H1 (cell line): ENCODE measurements at regions not wholly inside any gene's neighbourhood (a gene's known extent, or its start where the extent isn't known, plus 50 kb on each side); places are given as distances from the start of the nearest gene placed in this dataset.

ENCODE experiments used
- SIN3A ChIP-seq, 2 experiments: IDR thresholded peaks in 1 of 2; conservative IDR thresholded peaks in 1 of 2; 2 replicates each; pipeline ENCODE4 v1.6.1; 2011 to 2012; ENCODE audit warnings: low read length in 2 of 2, improper control_type of control experiment in 1 of 2, low read depth in 1 of 2, mild to moderate bottlenecking in 1 of 2
- TF ChIP-seq, protein P1 (sequence below), 3 experiments: IDR thresholded peaks; 1 replicate in 2 of 3; 2 replicates in 1 of 3; pipeline versions ENCODE4 v1.5.1 to v1.6.1; 2011; ENCODE audit warnings: low read length in 3 of 3, mild to moderate bottlenecking in 3 of 3, inconsistent platforms in 2 of 3, low read depth in 1 of 3, moderate library complexity in 1 of 3; ENCODE audit not compliant: insufficient read depth in 1 of 3; ENCODE audit errors: control extremely low read depth in 1 of 3

DNA sequence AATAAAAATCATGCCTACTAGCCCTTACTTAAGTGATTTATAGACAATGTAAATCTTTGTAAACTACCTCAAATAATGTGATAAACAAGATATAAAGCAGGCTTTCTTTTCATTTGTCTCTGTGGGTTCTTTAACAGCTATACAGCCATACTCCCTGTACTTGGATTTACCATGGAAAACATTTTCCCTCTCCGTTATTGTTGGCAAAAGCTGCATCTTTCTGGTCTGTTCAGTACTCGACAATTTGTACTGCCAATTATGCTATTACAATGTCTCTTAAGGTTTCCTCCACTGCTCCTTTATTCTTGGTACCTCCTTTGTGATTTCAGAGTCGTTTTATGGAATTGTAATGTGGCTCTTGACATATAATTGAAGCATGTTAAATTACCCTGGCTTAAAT is 426.3 kb upstream of the PKDCC start:
- TF ChIP-seq, protein P1, sequence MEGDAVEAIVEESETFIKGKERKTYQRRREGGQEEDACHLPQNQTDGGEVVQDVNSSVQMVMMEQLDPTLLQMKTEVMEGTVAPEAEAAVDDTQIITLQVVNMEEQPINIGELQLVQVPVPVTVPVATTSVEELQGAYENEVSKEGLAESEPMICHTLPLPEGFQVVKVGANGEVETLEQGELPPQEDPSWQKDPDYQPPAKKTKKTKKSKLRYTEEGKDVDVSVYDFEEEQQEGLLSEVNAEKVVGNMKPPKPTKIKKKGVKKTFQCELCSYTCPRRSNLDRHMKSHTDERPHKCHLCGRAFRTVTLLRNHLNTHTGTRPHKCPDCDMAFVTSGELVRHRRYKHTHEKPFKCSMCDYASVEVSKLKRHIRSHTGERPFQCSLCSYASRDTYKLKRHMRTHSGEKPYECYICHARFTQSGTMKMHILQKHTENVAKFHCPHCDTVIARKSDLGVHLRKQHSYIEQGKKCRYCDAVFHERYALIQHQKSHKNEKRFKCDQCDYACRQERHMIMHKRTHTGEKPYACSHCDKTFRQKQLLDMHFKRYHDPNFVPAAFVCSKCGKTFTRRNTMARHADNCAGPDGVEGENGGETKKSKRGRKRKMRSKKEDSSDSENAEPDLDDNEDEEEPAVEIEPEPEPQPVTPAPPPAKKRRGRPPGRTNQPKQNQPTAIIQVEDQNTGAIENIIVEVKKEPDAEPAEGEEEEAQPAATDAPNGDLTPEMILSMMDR (IDR thresholded peaks at IDR 0.05; ENCODE audit: control extremely low read depth in 1 of 3, insufficient read depth in 1 of 3, low read depth in 1 of 3, low read length in 3 of 3): no peak
- TF ChIP-seq SIN3A (conservative IDR thresholded peaks at IDR 0.05 in 1 of 2, IDR thresholded peaks at IDR 0.05 in 1 of 2; ENCODE audit: low read depth in 1 of 2, low read length in 2 of 2): no peak
